GM21786 (cell line): ENCODE measurements at regions not wholly inside any gene's neighbourhood (a gene's known extent, or its start where the extent isn't known, plus 50 kb on each side); places are given as distances from the start of the nearest gene placed in this dataset.
"Not testable (repeated sequence)": the region's sequence is repeated elsewhere in the genome, so short reads cannot be mapped to it uniquely, and the experiment has no call there.

Source experiments
- ATAC-seq: cut with Tn5 transposase; IDR thresholded peaks from one replicate; pipeline ENCODE4 v1.9.1; 2021; ENCODE audit not compliant: unreplicated experiment

DNA sequence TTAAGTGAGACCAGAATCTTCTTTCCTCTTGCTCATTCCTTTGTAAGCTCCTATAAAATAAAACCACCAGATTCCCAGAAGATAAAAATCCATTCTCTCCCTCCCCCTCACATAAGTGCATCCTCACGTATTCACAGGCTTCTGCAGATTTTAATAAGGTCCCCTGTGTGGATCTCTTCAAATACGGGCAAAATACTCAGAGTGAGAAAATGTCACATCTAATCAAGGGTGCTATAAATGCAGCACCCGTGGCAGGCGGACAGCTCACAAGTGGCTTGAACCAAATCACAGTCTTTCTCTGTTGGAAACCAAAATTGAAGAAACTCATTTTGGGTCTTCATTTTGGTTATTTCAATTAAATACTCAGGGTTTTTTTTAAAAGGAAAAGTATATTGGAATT lies 212.9 kb upstream of the CMC1 start:
- ATAC-seq: no peak

DNA sequence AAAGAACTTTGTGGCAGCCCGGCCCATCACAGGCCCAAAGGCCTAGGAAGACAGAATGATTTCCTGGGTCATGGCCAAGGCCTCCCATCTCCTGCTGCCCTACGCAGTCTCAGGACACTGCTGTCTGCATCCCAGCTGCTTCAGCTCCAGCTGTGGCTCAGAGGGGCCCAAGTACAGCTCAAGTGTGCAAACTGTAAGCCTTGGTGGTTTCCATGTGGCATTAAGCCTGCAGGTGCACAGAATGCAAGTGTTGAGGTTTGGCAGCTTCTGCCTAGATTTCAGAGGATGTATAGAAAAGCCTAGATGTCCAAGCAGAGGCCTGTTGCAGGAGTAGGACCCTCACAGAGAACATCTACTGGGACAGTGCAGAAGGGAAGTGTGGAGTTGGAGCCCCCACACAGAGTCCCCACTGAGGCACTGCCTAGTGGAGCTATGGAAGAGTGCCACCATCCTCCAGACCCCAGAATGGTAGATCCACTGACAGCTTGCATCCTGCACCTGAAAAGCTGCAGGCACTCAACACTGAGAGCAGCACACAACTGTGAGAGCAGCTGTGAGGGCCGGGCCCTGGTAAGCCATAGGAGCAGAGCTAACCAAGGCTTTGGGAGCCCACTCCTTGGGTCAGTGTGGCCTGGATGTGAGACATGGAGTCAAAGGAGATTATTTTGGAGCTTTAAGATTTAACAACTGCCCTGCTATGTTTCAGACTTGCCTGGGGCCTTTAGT lies 208.2 kb upstream of the CMC1 start:
- ATAC-seq: no peak

GRCh38 chr3:28036599-28037575 lies 204.5 kb upstream of the CMC1 start:
- ATAC-seq: peak; percentile 71

DNA sequence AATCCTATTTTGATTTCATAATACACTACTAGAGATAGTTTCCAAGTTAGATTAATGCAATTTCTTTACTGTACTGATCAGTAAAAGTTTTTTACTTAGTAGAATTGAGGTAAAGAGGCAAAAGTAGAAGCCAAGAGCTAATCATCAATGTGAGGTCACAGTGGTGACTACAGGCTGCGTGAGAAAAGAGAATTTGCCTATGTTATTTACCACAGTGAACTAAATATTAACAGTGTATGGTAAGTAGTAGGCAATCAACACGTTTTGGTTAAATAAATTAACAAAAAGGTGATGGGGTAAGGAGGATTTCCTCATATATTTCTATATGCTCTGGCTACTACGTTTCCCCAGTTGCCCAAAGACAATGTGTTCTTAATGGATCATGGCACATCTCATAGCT lies 202.2 kb upstream of the CMC1 start:
- no peak for ATAC-seq

DNA sequence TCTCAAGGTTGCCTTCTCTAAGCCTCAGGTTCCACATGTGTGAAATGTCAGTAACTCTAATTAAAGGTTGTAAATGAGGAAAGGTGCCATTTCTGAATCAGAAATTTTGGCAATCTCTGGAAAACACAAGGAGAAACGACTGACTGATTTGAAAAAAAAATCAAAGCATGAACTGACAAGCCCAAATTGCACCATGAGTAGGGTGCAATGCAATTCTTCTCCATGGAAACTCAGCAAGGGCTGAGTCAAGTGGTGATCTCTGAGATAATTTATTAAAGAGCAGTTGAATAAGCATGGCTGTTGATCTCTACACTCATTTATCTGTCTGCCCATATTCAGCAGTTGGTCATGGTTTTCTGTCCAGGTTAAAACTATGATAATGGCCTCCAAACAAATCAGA lies 201.6 kb upstream of the CMC1 start:
- ATAC-seq: no peak

- ATAC-seq: peak; percentile 67
Observed at GRCh38 chr3:28042095-28042635, 199.3 kb upstream of the CMC1 start.

GRCh38 chr3:28042707-28043106 lies 198.7 kb upstream of the CMC1 start:
- peak; percentile 47 for ATAC-seq

- no peak for ATAC-seq
Observed at GRCh38 chr3:28050120-28050519, 191.3 kb upstream of the CMC1 start.

- peak; percentile 45 for ATAC-seq
Observed at GRCh38 chr3:28050885-28051284, 190.5 kb upstream of the CMC1 start.

- ATAC-seq: no peak
Observed at GRCh38 chr3:28053759-28054158, 187.7 kb upstream of the CMC1 start.

- no peak for ATAC-seq
Observed at GRCh38 chr3:28056806-28057205, 184.6 kb upstream of the CMC1 start.

GRCh38 chr3:28057539-28057938 lies 183.9 kb upstream of the CMC1 start:
- ATAC-seq: no peak

DNA sequence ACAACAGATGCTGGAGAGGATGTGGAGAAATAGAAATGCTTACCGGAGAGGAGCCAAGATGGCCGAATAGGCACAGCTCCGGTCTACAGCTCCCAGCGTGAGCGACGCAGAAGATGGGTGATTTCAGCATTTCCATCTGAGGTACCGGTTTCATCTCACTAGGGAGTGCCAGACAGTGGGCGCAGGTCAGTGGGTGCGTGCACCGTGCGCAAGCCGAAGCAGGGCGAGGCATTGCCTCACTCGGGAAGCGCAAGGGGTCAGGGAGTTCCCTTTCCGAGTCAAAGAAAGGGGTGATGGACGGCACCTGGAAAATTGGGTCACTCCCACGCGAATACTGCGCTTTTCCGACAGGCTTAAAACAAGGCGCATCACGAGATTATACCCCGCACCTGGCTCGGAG lies 182.2 kb upstream of the CMC1 start:
- not testable (repeated sequence) for ATAC-seq

GRCh38 chr3:28066020-28066419 lies 175.4 kb upstream of the CMC1 start:
- no peak for ATAC-seq

DNA sequence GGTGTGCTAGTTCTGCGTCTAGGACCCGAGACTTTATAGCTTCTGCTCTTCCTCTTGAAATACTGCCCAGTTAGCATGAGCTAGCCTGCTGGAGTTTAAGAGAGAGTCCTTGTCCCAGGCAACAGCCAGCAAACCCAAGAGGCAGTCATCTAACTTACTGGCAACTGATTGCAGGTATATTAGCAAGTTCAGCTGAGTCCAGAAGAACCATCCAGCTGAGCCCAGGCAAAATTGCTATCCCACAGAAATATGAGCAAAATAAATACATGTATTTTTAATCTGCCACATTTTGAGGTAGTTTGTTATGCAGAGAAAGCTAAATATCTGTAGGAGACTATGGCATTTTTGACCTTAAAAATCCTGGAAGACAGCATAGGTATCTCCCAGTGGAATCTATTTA lies 174.4 kb upstream of the CMC1 start:
- no peak for ATAC-seq

- no peak for ATAC-seq
Observed at GRCh38 chr3:28068342-28068741, 173.1 kb upstream of the CMC1 start.

DNA sequence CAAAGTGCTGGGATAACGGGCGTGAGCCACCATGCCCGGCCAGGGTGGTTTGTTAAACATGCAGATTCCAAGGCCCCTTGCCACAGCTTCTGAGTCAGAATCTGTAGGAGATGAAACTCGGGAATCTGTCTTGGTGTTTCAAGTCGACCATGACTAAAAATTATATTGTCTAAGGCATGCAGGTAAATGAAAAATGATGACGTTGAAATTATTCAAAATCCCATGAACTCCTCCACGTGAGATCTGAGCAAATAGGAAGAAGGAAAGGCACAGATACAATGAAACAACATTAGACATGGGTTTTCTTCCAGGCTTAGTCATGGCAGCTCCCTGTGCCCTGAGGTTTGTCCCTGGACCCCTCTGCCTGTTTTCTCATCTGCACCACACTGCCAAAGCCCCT lies 172.0 kb upstream of the CMC1 start:
- no peak for ATAC-seq

DNA sequence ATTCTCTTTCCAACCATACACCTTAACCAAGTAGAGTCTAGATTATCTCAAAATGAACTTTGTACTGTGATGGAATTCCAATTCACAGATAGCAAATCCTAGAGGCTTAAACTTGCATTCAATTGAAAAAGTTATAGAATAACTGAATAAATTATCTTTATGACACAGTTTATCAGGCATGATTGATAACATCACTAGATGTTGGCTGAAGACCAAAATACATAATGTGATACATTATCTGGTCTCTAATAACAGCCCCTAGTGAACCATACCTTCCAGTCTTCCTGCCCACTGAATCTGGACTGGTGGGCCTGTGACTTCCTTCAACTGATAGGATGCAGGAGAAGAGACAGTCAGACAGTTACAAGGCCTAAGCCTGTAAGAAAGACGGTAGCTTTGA lies 165.2 kb upstream of the CMC1 start:
- no peak for ATAC-seq

DNA sequence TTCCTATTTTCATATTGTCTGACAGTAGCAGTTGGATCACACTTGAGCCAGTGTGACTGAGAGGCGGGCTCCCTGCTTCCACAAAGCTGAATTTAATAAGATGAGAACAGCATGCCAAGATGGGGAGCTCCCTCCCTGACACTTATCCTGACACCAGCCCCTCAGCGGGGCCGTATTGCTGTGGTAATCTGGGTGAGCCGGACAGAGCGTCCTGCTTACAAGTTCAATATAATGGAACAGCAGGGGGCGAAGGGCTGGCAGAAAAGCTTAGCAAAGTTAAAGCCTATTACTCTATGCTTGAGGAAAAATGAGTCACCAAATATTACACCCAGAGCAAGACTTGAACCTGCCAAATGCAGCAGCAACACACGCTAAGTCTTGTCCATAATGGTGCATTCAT lies 163.8 kb upstream of the CMC1 start:
- no peak for ATAC-seq

- no peak for ATAC-seq
Observed at GRCh38 chr3:28078536-28078935, 162.9 kb upstream of the CMC1 start.

- ATAC-seq: no peak
Observed at GRCh38 chr3:28080716-28081115, 160.7 kb upstream of the CMC1 start.

DNA sequence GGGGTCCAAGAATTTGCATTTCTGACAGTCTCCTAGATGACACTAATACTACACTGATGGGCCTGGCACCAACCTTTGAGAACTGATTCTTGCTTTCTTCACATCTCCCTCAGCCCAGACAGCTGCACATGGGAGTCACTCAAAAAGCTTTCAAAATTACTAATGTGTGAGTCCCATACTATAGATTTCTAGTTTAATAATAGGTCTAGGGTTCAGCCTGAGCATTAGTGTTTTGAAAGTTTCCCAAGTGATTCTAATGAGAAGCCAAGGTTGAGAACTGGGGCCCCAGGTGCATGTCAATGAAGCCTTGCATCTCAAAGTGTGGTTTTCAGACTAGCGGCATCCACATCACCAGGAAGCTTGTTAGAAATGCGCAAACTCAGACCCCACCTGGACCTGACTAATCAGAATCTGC lies 159.9 kb upstream of the CMC1 start:
- peak; percentile 60 for ATAC-seq
